GM12878 (cell line): ENCODE measurements at regions not wholly inside any gene's neighbourhood (a gene's known extent, or its start where the extent isn't known, plus 50 kb on each side); places are given as distances from the start of the nearest gene placed in this dataset.

ENCODE experiments used
- ATAC-seq: fragments of 200-7000 bp; cut with Tn5 transposase; 3 replicates; pipeline ENCODE4 v1.9.1; 2020; ENCODE audit warnings: mild to moderate bottlenecking, moderate library complexity
- BruUV-seq: library from RNA; stranded (reverse); fragments of 400-500 nt; replicated peaks from 2 replicates; lab custom pipeline; 2021; lab: Mats Ljungman, UMichigan
- CTCF ChIA-PET: fragments of 300-600 bp; sonication (Branson Sonifier 250); formaldehyde crosslinking; extraction: SDS; loops from one replicate; lab custom pipeline; 2021; ENCODE audit warnings: inconsistent platforms; lab: Yijun Ruan, JAX
- POLR2A ChIA-PET: fragments of 350-600 bp; formaldehyde crosslinking; extraction: SDS; loops from one replicate; lab custom pipeline; 2021; ENCODE audit warnings: inconsistent platforms; lab: Charles Lee
- RAD21 ChIA-PET: fragments of 300-600 bp; sonication (Branson Sonifier 250); formaldehyde crosslinking; loops from one replicate; lab custom pipeline; 2023; ENCODE audit warnings: antibody characterized with exemption; ENCODE audit not compliant: unreplicated experiment; lab: Charles Lee
- SMC1A ChIA-PET: fragments of 300-600 bp; sonication (Branson Sonifier 250); formaldehyde crosslinking; loops from one replicate; lab custom pipeline; 2023; ENCODE audit not compliant: unreplicated experiment, uncharacterized antibody; lab: Charles Lee
- DNase-seq: peaks from one replicate; pipeline ENCODE4 v3.0.0-alpha.2; 2011; ENCODE audit warnings: low read depth, low spot score
- FAIRE-seq: peaks from 3 replicates; lab custom pipeline; 2011; peaks lifted over from hg19 to GRCh38; lab: Jason Lieb, UNC
- H2AFZ ChIP-seq: 2 replicates; pipeline ENCODE4 v1.6.0; 2011; ENCODE audit warnings: low read depth, low read length, control low read depth; ENCODE audit not compliant: control insufficient read depth
- H3K27ac ChIP-seq: 2 replicates; pipeline ENCODE4 v1.5.1; 2011; ENCODE audit warnings: control low read depth; ENCODE audit not compliant: control insufficient read depth, insufficient read depth
- H3K27me3 ChIP-seq, 2 experiments: replicated peaks in 1 of 2; 2 replicates each; pipeline versions ENCODE4 v1.6.0 to v1.6.1; 2011; ENCODE audit warnings: low read length in 1 of 2; ENCODE audit not compliant: control insufficient read depth in 2 of 2, insufficient read depth in 2 of 2
- H3K36me3 ChIP-seq, 2 experiments: 2 replicates each; pipeline ENCODE4 v1.5.1; 2011; ENCODE audit warnings: low read length in 1 of 2; ENCODE audit not compliant: control insufficient read depth in 2 of 2, insufficient read depth in 2 of 2
- H3K4me1 ChIP-seq: 2 replicates; pipeline ENCODE4 v1.6.1; 2011; ENCODE audit warnings: mild to moderate bottlenecking, low read length, moderate library complexity, mixed read lengths; ENCODE audit not compliant: control insufficient read depth, insufficient read depth
- H3K4me2 ChIP-seq: 2 replicates; pipeline ENCODE4 v1.6.0; 2011; ENCODE audit warnings: control low read depth; ENCODE audit not compliant: control insufficient read depth, insufficient read depth
- H3K4me3 ChIP-seq: fragments of 200-600 bp; sonication (generic); 2 replicates; pipeline ENCODE4 v1.5.1; 2016
- H3K79me2 ChIP-seq: 2 replicates; pipeline ENCODE4 v1.6.0; 2011; ENCODE audit warnings: low read length; ENCODE audit not compliant: control insufficient read depth, insufficient read depth
- H3K9ac ChIP-seq: 2 replicates; pipeline ENCODE4 v1.8.0; 2011; ENCODE audit warnings: low read length, control low read depth, mixed read lengths; ENCODE audit not compliant: control insufficient read depth, insufficient read depth
- H3K9me3 ChIP-seq: replicated peaks from 3 replicates; pipeline ENCODE4 v1.5.1; 2011; ENCODE audit warnings: mild to moderate bottlenecking, low read length; ENCODE audit not compliant: control insufficient read depth, insufficient read depth
- H4K20me1 ChIP-seq: 2 replicates; pipeline ENCODE4 v1.6.0; 2011; ENCODE audit not compliant: control insufficient read depth, insufficient read depth
- CHD2 ChIP-seq: IDR thresholded peaks from 2 replicates; pipeline ENCODE4 v1.6.1; 2011; ENCODE audit warnings: low read depth, low read length, improper control_type of control experiment, borderline replicate concordance
- CREM ChIP-seq: IDR thresholded peaks from 2 replicates; pipeline ENCODE4 v1.6.1; 2014; ENCODE audit warnings: antibody characterized with exemption, low read depth
- HDAC2 ChIP-seq: fragments of 200-600 bp; sonication (generic); IDR thresholded peaks from 2 replicates; pipeline ENCODE4 v1.6.1; 2017
- MYC ChIP-seq: IDR thresholded peaks from 2 replicates; pipeline ENCODE4 v1.6.1; 2011; ENCODE audit warnings: mild to moderate bottlenecking, low read length, moderate library complexity, inconsistent platforms; ENCODE audit not compliant: insufficient read depth, insufficient replicate concordance, insufficient read length, severe bottlenecking
- NFXL1 ChIP-seq: fragments of 450-650 bp; IDR thresholded peaks from 2 replicates; pipeline ENCODE4 v1.6.1; 2017; ENCODE audit warnings: antibody characterized with exemption, mild to moderate bottlenecking, borderline replicate concordance
- RCOR1 ChIP-seq: conservative IDR thresholded peaks from 2 replicates; pipeline ENCODE4 v1.6.1; 2012; ENCODE audit warnings: low read depth, low read length, improper control_type of control experiment
- TAF1 ChIP-seq: IDR thresholded peaks from 2 replicates; pipeline ENCODE4 v1.6.1; 2011; ENCODE audit warnings: mild to moderate bottlenecking, low read depth, low read length, borderline replicate concordance
- ZNF384 ChIP-seq: IDR thresholded peaks from 2 replicates; pipeline ENCODE4 v1.6.1; 2012; ENCODE audit warnings: low read depth, mild to moderate bottlenecking, low read length, improper control_type of control experiment, borderline replicate concordance
- ZNF622 ChIP-seq: fragments of 450-650 bp; IDR thresholded peaks from 2 replicates; pipeline ENCODE4 v1.6.1; 2017; ENCODE audit warnings: mild to moderate bottlenecking, inconsistent platforms
- WGBS: methylation state at CpG from one replicate; pipeline ENCODE4 v1.1.6; 2016; ENCODE audit warnings: low lambda C conversion rate; ENCODE audit not compliant: insufficient replicate concordance, insufficient coverage; ENCODE audit errors: missing lambda C conversion rate; 5-methylcytosine and 5-hydroxymethylcytosine counted together
- in situ Hi-C: fragments of 300-500 bp; cut with MboI; formaldehyde crosslinking; loops from 9 replicates; pipeline ENCODE4 v1.14.3; 2018; ENCODE audit warnings: mixed read lengths
- intact Hi-C: fragments of 100-400 bp; cut with micrococcal nuclease; formaldehyde crosslinking; loops from one replicate; pipeline ENCODE4 v1.14.2; 2022; ENCODE audit not compliant: unreplicated experiment
- TF ChIP-seq, protein P1 (sequence below): fragments of 450-650 bp; IDR thresholded peaks from 2 replicates; pipeline ENCODE4 v1.6.1; 2018; ENCODE audit warnings: borderline replicate concordance, mild to moderate bottlenecking; ENCODE audit not compliant: partially characterized antibody
- TF ChIP-seq, protein P2 (sequence below): fragments of 450-650 bp; formaldehyde crosslinking; IDR thresholded peaks from 2 replicates; pipeline ENCODE4 v1.5.0; 2022; ENCODE audit warnings: mild to moderate bottlenecking, missing genetic modification characterization

DNA sequence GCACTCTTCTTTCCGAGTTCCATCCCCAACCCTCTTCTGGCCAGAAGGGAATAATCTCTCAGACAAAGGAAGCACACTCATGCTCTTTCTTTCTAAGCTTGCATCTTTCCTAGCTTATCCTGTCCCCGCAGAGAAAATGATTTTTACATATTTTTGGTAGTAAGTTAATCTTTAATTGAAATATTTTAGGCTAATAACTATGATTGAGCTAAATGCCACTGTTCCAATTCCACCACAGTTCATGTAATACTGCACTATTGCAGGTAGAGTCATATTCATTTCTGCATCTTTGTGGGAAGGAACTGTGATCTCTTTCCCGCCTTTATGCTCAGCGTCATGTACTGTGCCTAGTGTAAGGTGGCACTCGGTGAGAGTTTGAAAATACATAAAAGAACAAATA, 158.9 kb upstream of the FOXG1 start:
- H3K9ac ChIP-seq = no peak overlapping the region
- H3K79me2 ChIP-seq = no peaks in the 10 kb centered on the region
- in situ Hi-C loops = no loop called here
- H3K27me3 ChIP-seq = no peaks in the 10 kb centered on the region
- H3K4me3 ChIP-seq = no peak overlapping the region
- ATAC-seq (no peak), DNase-seq (no peak), FAIRE-seq (no peak)
- CTCF ChIA-PET = no interaction called here
- H3K27ac ChIP-seq = no peak overlapping the region
- H2AFZ ChIP-seq = no peak overlapping the region
- no peak overlapping the region for H3K4me2 ChIP-seq
- SMC1A ChIA-PET = no interaction called here
- intact Hi-C loops = no loop called here
- H3K9me3 ChIP-seq = no peaks in the 10 kb centered on the region
- BruUV-seq = no TSS peak
- no peaks in the 10 kb centered on the region for H3K4me1 ChIP-seq
- POLR2A ChIA-PET = no interaction called here
- 14% methylated on average over 5 of the region's 5 CpGs for WGBS
- no peaks in the 10 kb centered on the region for H4K20me1 ChIP-seq
- TF ChIP-seq CHD2 (no peak), MYC (no peak), ZNF622 (no peak), CREM (no peak)
- TF ChIP-seq, protein P1, sequence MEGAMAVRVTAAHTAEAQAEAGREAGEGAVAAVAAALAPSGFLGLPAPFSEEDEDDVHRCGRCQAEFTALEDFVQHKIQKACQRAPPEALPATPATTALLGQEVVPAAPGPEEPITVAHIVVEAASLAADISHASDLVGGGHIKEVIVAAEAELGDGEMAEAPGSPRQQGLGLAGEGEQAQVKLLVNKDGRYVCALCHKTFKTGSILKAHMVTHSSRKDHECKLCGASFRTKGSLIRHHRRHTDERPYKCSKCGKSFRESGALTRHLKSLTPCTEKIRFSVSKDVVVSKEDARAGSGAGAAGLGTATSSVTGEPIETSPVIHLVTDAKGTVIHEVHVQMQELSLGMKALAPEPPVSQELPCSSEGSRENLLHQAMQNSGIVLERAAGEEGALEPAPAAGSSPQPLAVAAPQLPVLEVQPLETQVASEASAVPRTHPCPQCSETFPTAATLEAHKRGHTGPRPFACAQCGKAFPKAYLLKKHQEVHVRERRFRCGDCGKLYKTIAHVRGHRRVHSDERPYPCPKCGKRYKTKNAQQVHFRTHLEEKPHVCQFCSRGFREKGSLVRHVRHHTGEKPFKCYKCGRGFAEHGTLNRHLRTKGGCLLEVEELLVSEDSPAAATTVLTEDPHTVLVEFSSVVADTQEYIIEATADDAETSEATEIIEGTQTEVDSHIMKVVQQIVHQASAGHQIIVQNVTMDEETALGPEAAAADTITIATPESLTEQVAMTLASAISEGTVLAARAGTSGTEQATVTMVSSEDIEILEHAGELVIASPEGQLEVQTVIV = no peak
- RAD21 ChIA-PET = no interaction called here
- H3K36me3 ChIP-seq = no peaks in the 10 kb centered on the region

GRCh38 chr14:28608443-28608842, 158.1 kb upstream of the FOXG1 start:
- Histone ChIP-seq H2AFZ (no peak overlapping the region), H3K4me3 (no peak overlapping the region), H3K9ac (no peak overlapping the region), H3K36me3 (no peaks in the 10 kb centered on the region), H3K27ac (no peak overlapping the region), H3K79me2 (no peaks in the 10 kb centered on the region), H3K27me3 (no peaks in the 10 kb centered on the region), H4K20me1 (no peaks in the 10 kb centered on the region), H3K9me3 (no peaks in the 10 kb centered on the region), H3K4me2 (no peak overlapping the region), H3K4me1 (no peaks in the 10 kb centered on the region)
- RAD21 ChIA-PET = no interaction called here
- FAIRE-seq (no peak), DNase-seq (no peak), ATAC-seq (no peak)
- in situ Hi-C loops = no loop called here
- CTCF ChIA-PET = no interaction called here
- no TSS peak for BruUV-seq
- POLR2A ChIA-PET = no interaction called here
- intact Hi-C loops = no loop called here
- 75% methylated on average over 8 of the region's 8 CpGs for WGBS
- SMC1A ChIA-PET = no interaction called here
- TF ChIP-seq RCOR1 (no peak), TAF1 (no peak), ZNF384 (no peak), NFXL1 (no peak), HDAC2 (no peak)
- TF ChIP-seq, protein P2, sequence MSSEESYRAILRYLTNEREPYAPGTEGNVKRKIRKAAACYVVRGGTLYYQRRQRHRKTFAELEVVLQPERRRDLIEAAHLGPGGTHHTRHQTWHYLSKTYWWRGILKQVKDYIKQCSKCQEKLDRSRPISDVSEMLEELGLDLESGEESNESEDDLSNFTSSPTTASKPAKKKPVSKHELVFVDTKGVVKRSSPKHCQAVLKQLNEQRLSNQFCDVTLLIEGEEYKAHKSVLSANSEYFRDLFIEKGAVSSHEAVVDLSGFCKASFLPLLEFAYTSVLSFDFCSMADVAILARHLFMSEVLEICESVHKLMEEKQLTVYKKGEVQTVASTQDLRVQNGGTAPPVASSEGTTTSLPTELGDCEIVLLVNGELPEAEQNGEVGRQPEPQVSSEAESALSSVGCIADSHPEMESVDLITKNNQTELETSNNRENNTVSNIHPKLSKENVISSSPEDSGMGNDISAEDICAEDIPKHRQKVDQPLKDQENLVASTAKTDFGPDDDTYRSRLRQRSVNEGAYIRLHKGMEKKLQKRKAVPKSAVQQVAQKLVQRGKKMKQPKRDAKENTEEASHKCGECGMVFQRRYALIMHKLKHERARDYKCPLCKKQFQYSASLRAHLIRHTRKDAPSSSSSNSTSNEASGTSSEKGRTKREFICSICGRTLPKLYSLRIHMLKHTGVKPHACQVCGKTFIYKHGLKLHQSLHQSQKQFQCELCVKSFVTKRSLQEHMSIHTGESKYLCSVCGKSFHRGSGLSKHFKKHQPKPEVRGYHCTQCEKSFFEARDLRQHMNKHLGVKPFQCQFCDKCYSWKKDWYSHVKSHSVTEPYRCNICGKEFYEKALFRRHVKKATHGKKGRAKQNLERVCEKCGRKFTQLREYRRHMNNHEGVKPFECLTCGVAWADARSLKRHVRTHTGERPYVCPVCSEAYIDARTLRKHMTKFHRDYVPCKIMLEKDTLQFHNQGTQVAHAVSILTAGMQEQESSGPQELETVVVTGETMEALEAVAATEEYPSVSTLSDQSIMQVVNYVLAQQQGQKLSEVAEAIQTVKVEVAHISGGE (CRISPR knock-in tag) = no peak
